Thoracic aorta (tissue), 2 donors: ENCODE measurements at regions not wholly inside any gene's neighbourhood (a gene's known extent, or its start where the extent isn't known, plus 50 kb on each side); places are given as distances from the start of the nearest gene placed in this dataset.
"Not testable (repeated sequence)": the region's sequence is repeated elsewhere in the genome, so short reads cannot be mapped to it uniquely, and the experiment has no call there.

Experiments used
- ATAC-seq: fragments of 150-250 bp; one replicate; pipeline ENCODE4 v1.8.0; 2017; ENCODE audit warnings: low read depth; ENCODE audit not compliant: insufficient number of reproducible peaks, low FRiP score
- DNase-seq: peaks from one replicate; pipeline ENCODE4 v3.0.0-alpha.2; 2020; ENCODE audit warnings: low spot score
- H3K27ac ChIP-seq, 2 donors: fragments of 200-600 bp; sonication (generic); 1 replicate in 1 of 2; 2 replicates in 1 of 2; pipeline ENCODE4 v1.5.1; 2016; ENCODE audit warnings: mild to moderate bottlenecking in 2 of 2, moderate library complexity in 2 of 2
- H3K27me3 ChIP-seq: fragments of 200-600 bp; sonication (generic); replicated peaks from 2 replicates; pipeline ENCODE4 v1.6.0; 2016; ENCODE audit warnings: mild to moderate bottlenecking; ENCODE audit not compliant: insufficient read depth
- H3K36me3 ChIP-seq: fragments of 200-600 bp; sonication (generic); one replicate; pipeline ENCODE4 v1.5.1; 2016
- H3K4me1 ChIP-seq, 2 donors: fragments of 200-600 bp; sonication (generic); 1 replicate in 1 of 2; 2 replicates in 1 of 2; pipeline versions ENCODE4 v1.5.1 to v1.6.0; 2016; ENCODE audit warnings: low read depth in 2 of 2, mild to moderate bottlenecking in 1 of 2; ENCODE audit not compliant: control insufficient read depth in 1 of 2
- H3K4me3 ChIP-seq: fragments of 200-600 bp; sonication (generic); 2 replicates; pipeline ENCODE4 v1.5.1; 2016; ENCODE audit warnings: mild to moderate bottlenecking
- H3K9me3 ChIP-seq: fragments of 200-600 bp; sonication (generic); 2 replicates; pipeline ENCODE4 v1.5.1; 2016
- TF ChIP-seq, protein P1 (sequence below): fragments of 200-600 bp; sonication (generic); IDR thresholded peaks from one replicate; pipeline ENCODE4 v1.5.1; 2019; ENCODE audit warnings: antibody characterized with exemption

DNA sequence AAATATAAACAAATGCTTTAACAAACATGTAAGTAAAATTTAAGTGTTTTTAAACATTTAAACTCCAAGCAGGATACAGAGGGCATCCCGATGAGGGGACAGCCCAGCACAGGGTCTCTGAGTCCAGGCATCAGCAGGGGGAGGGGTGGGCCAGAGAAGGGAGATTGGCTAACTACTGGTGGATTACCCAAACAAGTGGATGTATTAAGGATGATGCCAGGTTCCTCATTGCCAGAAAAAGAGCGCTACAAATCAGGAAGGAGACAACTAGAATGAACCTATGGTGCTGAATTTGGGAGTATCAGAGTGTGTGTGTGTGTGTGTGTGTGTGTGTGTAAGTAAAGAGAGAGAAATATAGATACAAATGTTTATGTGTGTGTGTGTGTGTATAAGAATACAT, 162.0 kb upstream of the RMP24 start:
- Histone ChIP-seq H3K4me3 (no peak overlapping the region), H3K4me1 (no peaks in the 10 kb centered on the region), H3K27me3 (no peaks in the 10 kb centered on the region), H3K27ac (no peak overlapping the region), H3K36me3 (no peaks in the 10 kb centered on the region), H3K9me3 (no peaks in the 10 kb centered on the region)
- TF ChIP-seq, protein P1, sequence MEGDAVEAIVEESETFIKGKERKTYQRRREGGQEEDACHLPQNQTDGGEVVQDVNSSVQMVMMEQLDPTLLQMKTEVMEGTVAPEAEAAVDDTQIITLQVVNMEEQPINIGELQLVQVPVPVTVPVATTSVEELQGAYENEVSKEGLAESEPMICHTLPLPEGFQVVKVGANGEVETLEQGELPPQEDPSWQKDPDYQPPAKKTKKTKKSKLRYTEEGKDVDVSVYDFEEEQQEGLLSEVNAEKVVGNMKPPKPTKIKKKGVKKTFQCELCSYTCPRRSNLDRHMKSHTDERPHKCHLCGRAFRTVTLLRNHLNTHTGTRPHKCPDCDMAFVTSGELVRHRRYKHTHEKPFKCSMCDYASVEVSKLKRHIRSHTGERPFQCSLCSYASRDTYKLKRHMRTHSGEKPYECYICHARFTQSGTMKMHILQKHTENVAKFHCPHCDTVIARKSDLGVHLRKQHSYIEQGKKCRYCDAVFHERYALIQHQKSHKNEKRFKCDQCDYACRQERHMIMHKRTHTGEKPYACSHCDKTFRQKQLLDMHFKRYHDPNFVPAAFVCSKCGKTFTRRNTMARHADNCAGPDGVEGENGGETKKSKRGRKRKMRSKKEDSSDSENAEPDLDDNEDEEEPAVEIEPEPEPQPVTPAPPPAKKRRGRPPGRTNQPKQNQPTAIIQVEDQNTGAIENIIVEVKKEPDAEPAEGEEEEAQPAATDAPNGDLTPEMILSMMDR: no peak
- no peak for ATAC-seq
- no peak for DNase-seq

DNA sequence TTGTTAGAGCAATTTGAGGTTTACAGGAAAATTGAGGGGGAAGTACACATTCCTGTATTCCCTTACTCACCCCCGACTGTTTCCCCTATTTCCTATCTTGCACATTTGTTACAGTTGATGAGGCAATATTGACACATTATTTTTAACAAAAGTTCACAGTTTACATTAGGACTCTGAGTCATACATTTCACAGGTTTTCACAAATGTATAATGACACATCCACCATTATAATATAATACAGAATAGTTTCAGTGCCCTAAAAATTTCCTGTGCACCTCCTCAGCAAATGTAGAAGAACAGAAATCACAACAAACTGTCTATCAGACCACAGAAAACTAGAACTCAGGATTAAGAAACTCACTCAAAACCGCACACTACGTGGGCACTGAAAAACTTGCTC, 160.6 kb upstream of the RMP24 start:
- DNase-seq (no peak), ATAC-seq (no peak)
- TF ChIP-seq, protein P1: no peak
- Histone ChIP-seq H3K4me1 (no peaks in the 10 kb centered on the region), H3K9me3 (no peaks in the 10 kb centered on the region), H3K27me3 (no peaks in the 10 kb centered on the region), H3K36me3 (no peaks in the 10 kb centered on the region), H3K27ac (no peak overlapping the region), H3K4me3 (no peak overlapping the region)

DNA sequence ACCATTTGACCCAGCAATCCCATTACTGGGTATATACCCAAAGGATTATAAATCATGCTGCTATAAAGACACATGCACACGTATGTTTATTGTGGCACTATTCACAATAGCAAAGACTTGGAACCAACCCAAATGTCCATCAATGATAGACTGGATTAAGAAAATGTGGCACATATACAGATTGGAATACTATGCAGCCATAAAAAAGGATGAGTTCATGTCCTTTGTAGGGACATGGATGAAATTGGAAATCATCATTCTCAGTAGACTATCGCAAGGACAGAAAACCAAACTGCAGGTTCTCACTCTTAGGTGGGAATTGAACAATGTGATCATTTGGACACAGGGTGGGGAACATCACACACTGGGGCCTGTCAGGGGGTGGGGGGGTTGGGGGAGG, 157.5 kb upstream of the RMP24 start:
- H3K4me1 ChIP-seq, H3K9me3 ChIP-seq, H3K27ac ChIP-seq, H3K4me3 ChIP-seq, ATAC-seq, H3K27me3 ChIP-seq, DNase-seq, H3K36me3 ChIP-seq: not testable (repeated sequence)

DNA sequence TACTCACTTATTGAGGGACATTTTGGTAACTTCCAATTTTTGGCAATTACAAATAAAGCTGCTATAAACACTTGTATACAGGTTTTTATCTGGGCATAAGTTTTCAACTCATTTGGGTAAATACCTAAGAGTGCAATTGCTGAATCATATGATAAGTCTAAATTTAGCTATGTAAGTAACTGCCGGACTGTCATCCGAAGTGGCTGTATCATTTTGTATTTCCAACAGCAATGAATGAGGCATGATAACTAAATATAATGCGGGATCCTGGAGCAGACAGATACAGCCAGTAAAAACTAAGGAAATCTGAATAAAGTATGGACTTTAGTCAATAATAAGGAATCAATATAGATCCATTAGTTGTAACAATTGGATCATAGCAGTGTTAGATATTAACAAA, 156.5 kb upstream of the RMP24 start:
- TF ChIP-seq, protein P1: no peak
- ATAC-seq: no peak
- H3K9me3 ChIP-seq: no peaks in the 10 kb centered on the region
- no peak for DNase-seq
- H3K4me1 ChIP-seq: no peaks in the 10 kb centered on the region
- H3K27ac ChIP-seq: no peak overlapping the region
- no peak overlapping the region for H3K4me3 ChIP-seq
- H3K27me3 ChIP-seq: no peaks in the 10 kb centered on the region
- no peaks in the 10 kb centered on the region for H3K36me3 ChIP-seq

DNA sequence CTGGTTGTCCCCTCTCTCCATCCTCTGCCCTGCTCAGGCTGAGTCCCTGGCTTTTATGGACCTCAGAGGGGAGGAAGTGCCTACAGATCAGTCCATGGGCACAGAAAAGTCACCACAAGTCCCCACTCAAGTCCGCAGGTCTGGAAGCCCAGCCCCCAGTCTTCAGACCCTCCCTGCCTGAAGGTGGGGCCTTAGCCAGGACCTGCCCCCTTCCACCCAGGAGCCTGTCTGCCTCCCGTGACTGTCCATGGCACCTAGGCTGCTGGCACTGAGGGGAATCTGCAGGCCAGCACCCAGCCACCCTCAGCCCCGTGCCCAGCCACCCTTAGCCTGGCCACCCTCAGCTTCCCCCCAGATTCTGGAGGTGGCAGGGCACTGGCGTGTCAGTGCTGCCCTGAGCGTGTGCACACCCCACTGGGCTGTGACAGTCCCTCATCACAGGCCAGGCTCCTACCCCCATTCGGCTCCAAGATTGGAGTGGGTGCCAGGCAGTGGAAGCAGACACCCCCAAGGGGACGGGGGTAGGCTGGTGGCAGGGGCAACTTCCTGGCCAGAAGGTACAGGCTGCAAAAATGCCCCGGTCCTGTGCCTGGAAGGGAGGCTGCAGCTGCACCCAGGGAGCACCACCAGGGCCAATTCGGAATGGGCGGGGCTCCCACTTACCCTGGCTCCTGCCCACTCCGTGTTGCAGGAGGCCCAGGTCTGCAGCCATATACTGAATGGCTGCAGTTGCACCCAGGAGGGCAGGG, 154.7 kb upstream of the RMP24 start:
- DNase-seq: no peak
- TF ChIP-seq, protein P1: no peak
- no peak overlapping the region for H3K27ac ChIP-seq
- no peaks in the 10 kb centered on the region for H3K4me1 ChIP-seq
- no peaks in the 10 kb centered on the region for H3K9me3 ChIP-seq
- H3K36me3 ChIP-seq: no peaks in the 10 kb centered on the region
- no peaks in the 10 kb centered on the region for H3K27me3 ChIP-seq
- no peak overlapping the region for H3K4me3 ChIP-seq
- ATAC-seq: no peak

DNA sequence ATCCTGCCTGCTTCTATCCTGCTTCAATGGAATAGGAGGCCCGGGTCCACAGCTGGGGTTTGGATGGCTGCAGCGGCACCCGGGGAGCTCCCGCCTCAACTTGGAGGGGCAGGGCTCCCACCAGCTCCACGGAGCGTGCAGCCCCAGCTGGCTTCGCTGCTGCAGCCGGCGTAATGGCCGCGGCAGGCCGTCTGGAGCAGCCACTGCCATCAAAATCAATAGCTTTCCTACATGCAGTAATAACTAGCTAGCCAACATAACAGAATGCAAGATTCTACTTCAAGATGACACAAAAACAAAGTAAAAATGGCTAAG, 154.2 kb upstream of the RMP24 start:
- Histone ChIP-seq H3K4me3 (no peak overlapping the region), H3K4me1 (no peaks in the 10 kb centered on the region)
- TF ChIP-seq, protein P1: no peak

More for the DNA sequence above, 154.2 kb upstream of the RMP24 start:
- DNase-seq (no peak), ATAC-seq (no peak)
- H3K9me3 ChIP-seq: no peaks in the 10 kb centered on the region
- H3K36me3 ChIP-seq: no peaks in the 10 kb centered on the region
- H3K27ac ChIP-seq: no peak overlapping the region
- H3K27me3 ChIP-seq: no peaks in the 10 kb centered on the region
